GM12878 (cell line): ENCODE measurements at regions not wholly inside any gene's neighbourhood (a gene's known extent, or its start where the extent isn't known, plus 50 kb on each side); places are given as distances from the start of the nearest gene placed in this dataset.

ENCODE experiments used
- BMI1 ChIP-seq: fragments of 450-650 bp; IDR thresholded peaks from 2 replicates; pipeline ENCODE4 v1.6.1; 2016; ENCODE audit warnings: mild to moderate bottlenecking, moderate library complexity, borderline replicate concordance
- CEBPZ ChIP-seq: fragments of 150-350 bp; IDR thresholded peaks from 2 replicates; pipeline ENCODE4 v1.6.1; 2016; ENCODE audit warnings: low read depth, low read length
- IRF4 ChIP-seq: IDR thresholded peaks from 2 replicates; pipeline ENCODE4 v1.6.1; 2011; ENCODE audit warnings: low read depth, low read length
- IRF5 ChIP-seq: fragments of 450-650 bp; IDR thresholded peaks from 2 replicates; pipeline ENCODE4 v1.6.1; 2017; ENCODE audit warnings: borderline replicate concordance
- KLF5 ChIP-seq: fragments of 450-650 bp; IDR thresholded peaks from 2 replicates; pipeline ENCODE4 v1.6.1; 2014; ENCODE audit warnings: mild to moderate bottlenecking; ENCODE audit not compliant: partially characterized antibody
- NR2F1 ChIP-seq: fragments of 450-650 bp; conservative IDR thresholded peaks from 2 replicates; pipeline ENCODE4 v1.6.1; 2017; ENCODE audit warnings: mild to moderate bottlenecking
- SMAD1 ChIP-seq: fragments of 450-650 bp; IDR thresholded peaks from 2 replicates; pipeline ENCODE4 v1.6.1; 2018; ENCODE audit warnings: mild to moderate bottlenecking, low read depth; ENCODE audit not compliant: partially characterized antibody
- SMC3 ChIP-seq: IDR thresholded peaks from 2 replicates; pipeline ENCODE4 v1.6.1; 2011; ENCODE audit warnings: low read length, improper control_type of control experiment, borderline replicate concordance
- TARDBP ChIP-seq: IDR thresholded peaks from 2 replicates; pipeline ENCODE4 v1.6.1; 2016; ENCODE audit warnings: borderline replicate concordance

DNA sequence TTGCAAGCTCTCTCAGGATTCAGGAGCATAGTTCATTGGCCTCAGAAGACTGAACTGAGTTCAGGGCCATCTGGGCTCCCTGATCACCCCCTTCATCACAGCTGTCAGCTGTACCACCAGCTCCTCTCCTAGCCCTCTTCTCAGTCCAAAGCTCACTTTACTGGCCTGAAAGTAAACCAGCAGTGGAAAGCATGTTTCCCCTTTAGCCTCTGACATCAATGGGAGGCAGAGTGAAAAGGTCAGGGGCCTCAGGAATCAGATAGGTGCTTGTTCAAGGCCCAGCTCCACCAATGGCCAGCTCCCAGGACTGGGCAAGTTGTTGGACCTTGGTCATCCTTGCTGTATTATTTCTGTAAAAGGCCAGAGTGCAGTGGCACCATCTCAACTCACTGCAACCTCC lies 223.4 kb downstream of the TLE3 start (continued):
- TF ChIP-seq CEBPZ (no peak), IRF4 (no peak), SMAD1 (no peak), TARDBP (no peak), SMC3 (no peak), NR2F1 (no peak), KLF5 (no peak), IRF5 (no peak), BMI1 (no peak)
- TF ChIP-seq, all 136 proteins: peak for 0
